NCI-H69 (cell line): ENCODE measurements at regions not wholly inside any gene's neighbourhood (a gene's known extent, or its start where the extent isn't known, plus 50 kb on each side); places are given as distances from the start of the nearest gene placed in this dataset.

ENCODE experiments used
- DNase-seq: peaks from one replicate; lab custom pipeline; 2025; lab: John Stamatoyannopoulos, UW

DNA sequence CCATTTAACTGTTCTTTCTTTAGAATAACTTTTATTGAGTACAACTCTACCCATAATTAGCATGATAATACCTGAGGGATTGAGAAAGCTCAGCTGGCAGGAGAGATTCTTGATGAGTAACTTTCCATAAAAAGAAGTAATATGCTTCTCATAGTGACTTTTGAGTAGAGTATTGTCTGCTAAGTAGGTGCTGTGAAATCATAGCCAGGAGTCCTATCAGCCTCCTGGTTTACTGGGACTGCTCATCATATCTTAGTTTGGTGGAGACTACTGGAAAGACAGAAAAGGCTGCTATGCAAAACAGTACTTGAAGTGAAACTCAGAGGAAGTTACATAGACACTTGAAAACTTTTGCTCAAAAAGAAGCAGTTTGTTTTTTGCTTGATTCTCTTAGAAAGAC, 113.3 kb upstream of the ATP2B1 start:
- no peak for DNase-seq

DNA sequence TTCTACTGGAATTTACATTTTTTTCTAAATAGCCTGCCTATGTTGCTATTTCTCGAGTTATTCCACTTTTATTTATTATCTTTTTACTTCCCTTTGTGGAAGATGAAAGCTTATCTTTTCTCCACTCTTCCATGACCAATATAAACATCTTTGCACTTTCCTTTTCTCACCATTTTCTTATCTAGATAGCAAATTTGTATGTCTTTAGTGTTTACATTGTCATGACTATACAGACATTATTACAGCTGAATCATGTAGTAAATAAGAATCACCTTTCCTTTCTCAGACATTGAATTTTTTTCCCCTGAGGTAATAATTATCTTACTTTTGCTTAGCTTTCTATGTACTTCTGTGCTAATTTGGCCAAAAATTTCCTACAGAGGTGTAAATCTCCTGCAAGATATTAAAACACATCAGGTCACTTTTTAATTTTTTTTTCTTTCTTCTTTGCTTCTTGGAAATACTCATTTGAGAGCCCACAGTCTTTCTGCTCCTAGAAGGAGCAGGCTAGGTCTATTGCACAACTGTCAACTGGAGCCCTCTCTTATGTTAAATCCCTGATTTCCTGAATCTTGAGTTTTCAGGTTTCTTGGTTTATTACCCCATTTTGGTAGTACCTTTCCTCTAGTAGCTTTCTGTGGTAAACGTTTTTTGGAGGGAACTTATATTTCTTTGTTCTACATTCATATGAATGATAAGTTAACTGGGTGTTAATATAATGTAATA, 109.0 kb upstream of the ATP2B1 start:
- DNase-seq = no peak

DNA sequence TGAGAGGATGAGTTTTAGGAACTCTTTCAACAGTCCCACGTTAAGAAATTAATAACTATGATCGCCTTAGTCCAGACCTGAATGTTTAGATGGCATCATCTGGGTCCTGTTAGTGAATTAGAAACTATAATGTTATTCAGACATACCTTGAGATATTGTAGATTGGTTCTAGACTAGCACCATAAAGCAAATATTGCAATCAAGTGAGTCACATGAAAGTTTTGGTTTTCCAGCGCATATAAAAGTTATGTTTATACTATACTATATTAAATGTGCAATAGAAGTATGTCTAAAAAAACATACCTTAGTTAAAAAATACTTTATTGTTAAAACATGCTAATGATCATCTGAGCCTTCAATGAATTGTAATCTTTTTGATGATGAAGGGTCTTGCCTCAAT, 106.6 kb upstream of the ATP2B1 start:
- no peak for DNase-seq

DNA sequence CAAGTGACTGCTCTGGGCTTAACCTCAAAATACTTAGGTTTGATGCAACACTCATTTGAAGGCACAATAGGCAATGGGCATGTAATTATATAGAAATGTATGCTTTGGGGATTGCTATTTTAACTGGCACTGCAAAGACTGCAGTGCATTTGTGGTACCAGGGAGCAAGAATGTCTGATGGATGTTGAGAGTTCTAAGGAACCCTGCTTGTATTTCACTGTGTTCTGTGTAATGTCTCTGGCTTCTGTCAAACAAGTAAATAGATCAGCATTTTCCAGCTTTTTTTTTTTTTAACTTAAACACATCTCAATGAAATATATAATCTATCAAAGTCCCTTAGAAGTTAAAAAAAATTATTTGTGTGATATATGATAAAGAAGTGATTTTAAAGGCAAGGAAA, 94.8 kb upstream of the ATP2B1 start:
- no peak for DNase-seq

DNA sequence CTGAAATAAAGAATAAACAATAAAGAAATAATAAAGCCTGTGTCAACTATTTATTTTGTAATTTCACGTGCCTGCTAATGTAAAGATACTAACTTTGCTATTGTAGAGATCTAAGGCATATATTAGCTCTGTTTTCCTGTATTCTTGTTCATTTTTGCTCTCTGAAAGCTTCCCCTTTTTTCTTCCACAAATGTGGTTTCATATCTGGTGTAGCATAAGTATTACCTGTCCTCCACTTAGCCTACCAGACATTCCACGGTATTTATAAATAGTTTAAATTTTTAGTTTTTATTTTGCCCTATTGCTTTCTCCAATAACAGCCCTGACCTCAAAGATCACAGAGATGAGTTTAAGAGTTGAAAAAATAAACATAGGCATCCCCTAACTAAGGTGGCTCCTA, 92.6 kb upstream of the ATP2B1 start:
- no peak for DNase-seq

DNA sequence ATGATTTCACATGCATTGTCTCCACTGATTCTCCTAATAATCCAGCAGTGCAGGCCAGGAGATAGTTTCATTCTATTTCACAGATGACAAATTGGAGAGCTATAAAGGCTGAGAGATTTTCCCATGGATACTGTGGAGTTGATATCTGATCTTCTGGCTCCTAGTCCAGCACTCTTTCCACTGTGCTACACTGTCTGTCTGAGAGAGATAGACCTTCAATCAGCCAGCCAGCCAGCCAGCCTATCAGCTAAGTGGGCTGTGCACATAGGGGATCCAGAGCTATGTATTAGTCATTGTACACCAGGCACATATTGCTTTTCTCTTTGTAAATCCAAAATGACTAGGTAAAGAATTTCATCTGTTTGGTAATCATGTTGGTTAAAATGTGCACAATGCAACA, 91.8 kb upstream of the ATP2B1 start:
- DNase-seq = no peak

DNA sequence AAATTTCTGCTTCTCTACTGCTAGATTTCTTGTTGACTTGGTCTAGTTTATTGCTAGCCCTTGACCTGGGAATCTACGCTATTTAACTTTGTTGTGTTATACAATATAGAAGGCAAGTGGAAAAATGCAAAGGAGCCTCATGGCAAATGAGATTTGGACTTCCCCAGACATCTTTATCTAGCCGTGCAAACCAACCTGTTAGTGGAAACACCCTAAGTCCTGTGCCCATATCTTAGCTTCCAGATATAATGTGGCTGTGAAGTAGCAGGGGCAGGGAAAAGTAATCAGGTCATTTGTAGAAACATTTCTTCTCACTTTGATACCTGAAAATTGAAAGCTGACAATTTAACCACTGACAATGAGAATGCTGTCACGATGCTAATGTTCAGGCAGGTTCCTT, 90.7 kb upstream of the ATP2B1 start:
- DNase-seq = no peak

DNA sequence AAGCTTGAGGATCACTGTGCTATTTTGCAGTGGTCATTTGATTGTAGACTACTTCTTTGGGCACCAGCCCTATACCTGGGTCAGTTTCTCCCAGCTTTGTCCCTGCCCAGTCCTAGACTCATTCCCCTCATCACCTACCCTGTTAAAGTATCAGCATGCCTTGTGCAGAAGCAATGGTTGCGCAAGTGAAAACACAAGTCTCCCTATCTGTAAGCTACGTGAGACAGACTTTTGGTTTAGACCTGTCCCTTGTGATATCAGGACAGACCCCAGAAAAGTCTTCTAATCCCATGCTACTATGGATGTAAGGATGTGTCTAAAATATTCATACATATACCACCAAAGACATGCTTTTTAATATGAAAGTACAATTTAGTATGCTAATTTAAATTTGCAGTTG, 88.8 kb upstream of the ATP2B1 start:
- no peak for DNase-seq

DNA sequence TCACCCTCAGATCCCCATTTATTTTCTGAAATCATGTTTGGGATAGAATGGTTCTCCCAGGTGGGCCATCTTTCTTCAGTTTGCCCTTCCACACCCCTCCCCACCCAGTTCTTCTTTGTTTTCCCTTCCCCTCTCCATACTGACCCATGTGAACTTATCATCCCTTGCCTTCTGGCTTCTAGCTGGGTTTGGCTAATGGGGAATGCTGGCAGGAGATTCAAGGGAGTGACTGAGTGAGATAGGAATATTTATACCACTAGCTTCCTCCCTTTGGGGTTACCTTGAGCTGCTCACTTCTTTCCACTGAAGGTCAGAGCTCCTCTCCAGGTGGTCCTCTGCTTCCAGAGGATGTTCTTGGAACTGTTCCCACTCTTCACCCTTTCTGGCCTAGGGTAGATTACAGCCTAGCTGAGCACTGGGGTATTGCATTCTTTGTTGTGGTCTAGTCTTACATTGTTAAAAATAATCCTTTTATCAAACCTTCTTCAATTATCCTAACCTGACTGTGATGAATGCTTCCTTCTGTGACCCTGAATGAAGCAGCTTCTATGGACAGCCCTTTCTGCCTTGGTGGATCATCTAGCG, 88.3 kb upstream of the ATP2B1 start:
- DNase-seq = peak; percentile 70

DNA sequence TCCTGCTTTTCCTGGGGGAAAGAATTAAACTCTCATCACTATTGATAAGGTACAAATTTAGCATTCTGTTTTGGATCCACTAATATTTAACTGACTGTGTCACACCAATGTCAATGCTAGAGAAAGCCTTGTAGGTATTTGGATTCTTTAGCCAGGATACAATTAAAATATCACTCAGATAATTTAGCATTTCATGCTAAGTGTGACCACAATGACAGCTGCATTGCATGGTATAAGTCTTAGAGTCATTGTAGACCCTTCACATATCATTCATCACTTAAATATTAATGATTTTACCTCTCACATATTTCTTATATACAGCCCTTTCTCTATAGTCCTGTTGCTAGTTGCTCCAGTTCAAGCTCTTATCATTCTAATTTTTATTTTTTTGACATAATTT, 85.3 kb upstream of the ATP2B1 start:
- DNase-seq = no peak

DNA sequence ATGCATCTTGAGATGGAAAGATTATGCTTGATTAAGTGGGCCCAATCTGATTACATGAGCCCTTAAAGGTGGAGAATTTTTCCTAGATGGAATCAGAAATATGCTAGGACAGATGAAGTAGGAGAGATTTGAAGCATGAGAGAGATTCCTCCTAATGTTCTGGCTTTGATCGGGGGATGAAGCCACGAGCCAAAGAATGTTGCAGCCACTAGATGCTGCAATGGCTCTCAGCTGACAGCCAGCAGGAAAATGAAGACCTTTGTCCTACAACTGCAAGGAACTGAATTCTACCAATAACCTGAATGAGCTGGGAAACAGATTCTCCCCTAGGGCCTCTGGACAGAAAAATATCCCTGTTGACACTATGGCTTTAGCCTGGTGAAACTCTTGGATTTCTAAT, 82.6 kb upstream of the ATP2B1 start:
- DNase-seq = no peak

DNA sequence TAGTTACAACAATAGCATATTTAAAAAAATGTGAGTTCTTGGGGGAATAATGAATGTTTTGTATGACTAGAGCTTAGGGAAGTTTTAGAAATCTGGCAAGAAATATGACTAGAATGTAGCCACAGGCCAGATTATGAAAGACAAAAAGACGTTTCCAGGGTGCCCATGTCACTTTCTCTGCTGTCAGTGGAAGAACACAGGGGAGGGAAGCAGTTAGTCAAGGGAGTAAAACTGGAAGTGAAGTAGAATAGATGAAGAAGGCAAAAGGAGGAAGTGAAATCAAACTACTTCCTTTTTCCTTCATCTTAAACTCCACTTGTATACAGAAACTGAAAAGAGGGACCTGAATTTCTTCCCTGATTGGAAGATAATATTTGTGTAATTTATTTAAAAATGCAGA, 81.2 kb upstream of the ATP2B1 start:
- no peak for DNase-seq

DNA sequence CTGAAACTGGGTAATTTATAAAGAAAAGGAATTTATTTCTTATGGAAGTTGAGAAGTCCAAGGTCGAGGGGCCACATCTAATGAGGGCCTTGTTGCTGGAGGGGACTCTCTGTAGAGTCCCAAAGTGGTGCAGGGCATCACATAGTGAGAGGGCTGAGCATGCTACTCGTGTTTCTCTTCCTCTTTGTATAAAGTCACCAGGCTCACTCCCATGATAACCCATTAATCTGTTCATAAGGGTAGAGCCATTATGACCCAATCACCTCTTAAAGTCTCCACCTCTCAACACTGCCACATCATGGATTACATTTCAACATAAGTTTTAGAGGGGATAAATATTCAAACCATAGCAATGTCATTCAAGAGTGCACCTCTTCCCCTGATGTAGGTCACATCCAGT, 79.1 kb upstream of the ATP2B1 start:
- DNase-seq = no peak

DNA sequence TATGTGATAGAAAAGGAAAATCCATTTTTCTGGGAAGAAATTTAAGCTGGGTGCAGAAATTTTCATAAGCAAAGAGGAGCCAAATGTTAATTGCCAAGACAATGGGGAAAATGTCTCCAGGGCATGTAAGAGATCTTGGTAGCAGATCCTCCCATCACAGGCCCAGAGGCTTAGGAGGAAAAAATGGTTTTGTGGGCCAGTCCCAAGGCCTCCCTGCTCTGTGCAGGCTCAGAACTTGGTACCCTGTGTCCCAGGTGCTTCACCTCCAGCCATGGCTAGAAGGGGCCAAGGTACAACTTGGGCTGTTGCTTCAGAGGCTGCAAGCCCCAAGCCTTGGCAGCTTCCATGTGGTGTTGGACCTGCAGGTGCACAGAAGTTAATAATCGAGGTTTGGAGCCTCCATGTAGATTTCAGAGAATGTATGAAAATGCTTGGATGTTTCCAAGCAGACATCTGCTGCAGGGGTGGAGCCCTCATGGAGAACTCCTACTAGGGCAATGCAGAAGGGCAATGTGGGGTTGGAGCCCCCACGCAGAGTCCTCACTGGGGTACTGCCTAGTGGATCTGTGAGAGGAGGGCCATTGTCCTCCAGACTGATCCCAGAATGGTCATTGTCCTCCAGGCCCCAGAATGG, 77.7 kb upstream of the ATP2B1 start:
- DNase-seq = no peak

DNA sequence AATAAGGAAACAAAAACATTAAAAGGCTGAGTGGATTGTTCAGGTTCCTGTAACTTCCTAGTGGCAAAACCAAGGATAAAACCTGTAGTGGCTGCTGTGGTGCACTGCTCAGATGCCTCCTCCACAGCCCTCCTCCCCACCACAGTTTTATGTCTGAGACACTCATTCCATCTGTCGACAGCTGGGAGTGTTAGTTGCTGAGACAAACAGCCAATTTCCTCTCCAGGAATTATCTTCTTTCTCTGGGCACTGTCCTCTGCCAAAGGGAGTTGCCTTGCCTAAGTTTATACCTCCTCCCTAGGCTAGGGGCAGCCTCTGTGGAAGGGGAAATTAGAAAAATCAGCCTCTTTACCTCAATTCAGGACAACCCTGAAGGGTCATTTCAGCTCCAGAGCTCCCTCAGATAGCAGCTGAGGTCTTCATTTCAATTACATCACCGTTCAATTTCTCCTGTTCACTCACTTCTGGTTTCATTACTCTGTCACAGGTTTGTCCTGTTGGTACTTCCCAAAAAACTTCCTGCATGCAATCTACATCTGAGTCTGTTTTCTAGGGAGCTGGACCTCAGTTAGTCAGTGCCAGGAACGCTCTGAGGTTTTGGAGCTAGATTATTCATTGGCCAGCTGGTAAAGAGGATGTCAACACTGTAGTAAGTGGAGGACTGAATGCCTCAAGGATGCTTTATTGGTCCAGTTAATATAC, 74.9 kb upstream of the ATP2B1 start:
- peak; percentile 85 for DNase-seq

DNA sequence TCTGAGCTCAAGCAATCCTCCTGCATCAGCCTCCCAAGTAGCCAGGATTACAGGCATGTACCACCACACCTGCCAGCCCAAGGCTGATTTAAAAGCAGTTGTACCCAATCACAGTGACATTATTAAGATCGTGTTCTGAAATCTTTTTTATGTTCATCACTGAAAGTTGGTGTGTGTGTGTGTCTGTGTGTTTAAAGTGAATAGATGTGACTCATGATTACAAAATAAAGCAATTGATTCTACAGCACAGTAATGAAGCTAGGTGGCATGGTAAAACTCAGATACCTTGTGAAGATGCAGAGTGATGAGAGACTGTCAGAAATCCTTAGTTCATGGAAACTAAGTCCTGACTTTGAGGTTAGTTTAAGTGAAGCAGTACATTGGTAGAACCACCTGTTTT, 74.2 kb upstream of the ATP2B1 start:
- no peak for DNase-seq

DNA sequence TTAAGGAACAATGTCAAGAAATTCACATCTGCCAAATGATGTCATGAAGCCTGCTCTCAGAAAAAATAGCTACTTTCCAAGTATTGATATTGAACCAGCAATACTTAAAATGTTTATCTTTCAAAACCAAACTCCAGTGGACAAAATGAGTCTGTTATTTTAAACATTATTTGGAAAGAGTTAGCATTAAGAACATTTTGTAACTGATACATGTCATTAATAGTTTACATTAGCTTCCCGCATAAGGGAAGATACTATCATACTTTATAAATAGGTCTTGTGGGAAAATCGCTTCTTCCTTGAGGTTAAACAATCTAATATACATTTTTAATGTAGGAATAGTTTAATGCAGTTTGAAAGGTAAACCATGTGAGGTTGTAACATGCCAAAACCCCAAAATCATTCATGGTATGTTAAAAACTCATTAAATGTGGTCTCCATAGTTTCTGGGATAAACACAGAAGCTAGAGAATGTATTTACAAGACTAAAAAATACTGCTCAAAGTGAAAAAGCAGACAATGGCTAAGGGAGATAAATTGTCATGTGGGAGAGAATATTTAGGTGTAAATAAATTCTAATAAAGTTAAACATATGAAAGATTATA, 73.4 kb upstream of the ATP2B1 start:
- DNase-seq = no peak

DNA sequence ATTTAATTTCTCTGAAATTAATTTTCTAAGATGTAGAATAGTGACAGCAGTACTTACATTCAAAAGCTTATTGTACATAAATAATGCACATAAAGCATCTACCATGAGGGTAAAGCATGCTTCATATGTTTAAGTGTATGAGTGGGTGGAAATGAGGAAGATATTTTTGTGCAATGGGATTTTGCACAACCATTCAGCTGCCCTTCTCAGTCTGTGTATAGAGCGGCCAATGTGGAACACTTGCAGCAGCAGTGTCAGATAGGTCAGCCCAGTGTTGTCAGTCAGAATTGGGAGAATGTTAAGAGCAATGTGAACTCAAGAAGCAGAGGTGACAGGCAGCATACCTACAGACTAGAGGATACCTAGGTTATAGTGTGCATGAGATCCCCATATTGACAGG, 72.5 kb upstream of the ATP2B1 start:
- DNase-seq = no peak

DNA sequence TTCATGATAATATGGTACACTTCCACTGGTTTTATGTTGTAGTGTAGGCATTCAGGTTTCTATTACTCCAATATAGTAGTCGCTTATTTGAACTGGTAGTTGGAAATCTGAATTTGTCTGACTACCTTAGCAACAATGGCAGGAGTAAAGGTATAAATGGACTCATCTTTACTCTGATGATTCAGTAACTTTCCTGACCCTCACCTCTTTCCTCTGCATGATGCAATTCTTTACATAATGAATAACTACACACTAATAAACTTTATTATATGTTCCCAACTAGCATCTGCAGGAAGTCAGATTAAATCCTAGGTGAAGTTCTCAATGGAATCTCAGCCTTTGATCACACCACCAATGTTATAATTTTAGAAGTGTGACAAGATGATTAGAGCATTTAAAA, 70.5 kb upstream of the ATP2B1 start:
- peak; percentile 72 for DNase-seq

DNA sequence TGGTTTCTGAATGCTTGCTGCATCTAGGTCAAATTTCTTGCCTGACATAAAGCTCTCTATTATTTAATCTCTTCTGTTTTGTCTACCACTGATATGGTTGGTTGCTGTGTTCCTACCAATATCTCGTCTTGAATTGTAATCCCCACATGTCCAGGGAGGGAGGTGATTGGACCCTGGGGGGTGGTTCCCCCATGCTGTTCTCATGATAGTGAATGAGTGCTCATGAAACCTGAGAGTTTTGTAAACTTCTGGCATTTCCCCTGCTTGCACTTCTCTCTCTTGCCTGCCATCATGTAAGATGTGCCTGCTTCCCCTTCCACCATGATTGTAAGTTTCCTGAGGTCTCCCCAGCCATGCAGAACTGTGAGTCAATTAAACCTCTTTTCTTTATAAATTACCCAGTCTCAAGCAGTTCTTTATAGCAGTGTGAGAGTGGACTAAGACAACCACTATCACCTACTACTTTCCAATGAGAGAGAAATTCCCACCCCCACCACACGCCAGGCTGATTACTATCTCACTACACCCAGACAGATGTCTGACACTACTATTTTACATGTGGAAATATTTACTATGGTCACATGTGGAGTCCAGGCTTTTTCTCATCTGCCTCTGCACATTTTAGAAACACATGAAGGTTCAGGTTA, 69.2 kb upstream of the ATP2B1 start:
- DNase-seq = no peak

DNA sequence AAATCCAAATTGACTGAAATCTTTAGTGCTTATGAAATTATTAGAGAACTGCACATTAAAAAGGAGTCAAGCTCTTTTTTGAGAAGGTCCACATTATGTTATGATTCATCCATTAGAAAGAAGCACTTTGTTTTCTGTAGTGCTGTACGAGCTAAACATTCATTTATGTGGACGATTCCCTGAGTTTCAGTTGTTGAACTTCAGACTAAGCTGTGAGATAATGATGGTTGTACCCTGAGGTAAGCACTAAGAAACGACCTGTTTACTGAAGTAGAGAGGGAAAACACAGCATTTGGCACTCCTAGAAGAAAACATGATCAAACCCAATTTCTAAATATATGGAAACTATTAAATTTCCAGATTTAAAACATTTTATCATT, 67.3 kb upstream of the ATP2B1 start:
- no peak for DNase-seq
